Neuronal stem cell (in vitro differentiated cells): ENCODE measurements at regions not wholly inside any gene's neighbourhood (a gene's known extent, or its start where the extent isn't known, plus 50 kb on each side); places are given as distances from the start of the nearest gene placed in this dataset.

Experiments
- DNase-seq: peaks from one replicate; pipeline ENCODE4 v3.0.0-alpha.2; 2013; ENCODE audit warnings: low spot score
- H2AFZ ChIP-seq: one replicate; pipeline ENCODE4 v1.6.1; 2013; ENCODE audit warnings: mild to moderate bottlenecking, low read length, inconsistent platforms
- H2AK5ac ChIP-seq: 2 replicates; pipeline ENCODE4 v1.6.1; 2013; ENCODE audit warnings: low read depth, mild to moderate bottlenecking, inconsistent platforms, low read length, moderate library complexity, mixed read lengths
- H2BK120ac ChIP-seq: 2 replicates; pipeline ENCODE4 v1.6.1; 2013; ENCODE audit warnings: low read depth, mild to moderate bottlenecking, inconsistent platforms, low read length, moderate library complexity, mixed read lengths
- H2BK12ac ChIP-seq: one replicate; pipeline ENCODE4 v1.6.1; 2013; ENCODE audit warnings: low read length, inconsistent platforms
- H2BK15ac ChIP-seq: 2 replicates; pipeline ENCODE4 v1.6.1; 2013; ENCODE audit warnings: mild to moderate bottlenecking, low read length, inconsistent platforms, mixed read lengths
- H2BK5ac ChIP-seq: one replicate; pipeline ENCODE4 v1.6.1; 2013; ENCODE audit warnings: inconsistent platforms, mild to moderate bottlenecking, low read length, moderate library complexity
- H3K14ac ChIP-seq: one replicate; pipeline ENCODE4 v1.6.1; 2013; ENCODE audit warnings: low read length, inconsistent platforms
- H3K18ac ChIP-seq: 2 replicates; pipeline ENCODE4 v1.6.1; 2013; ENCODE audit warnings: low read length, inconsistent platforms
- H3K23ac ChIP-seq: 2 replicates; pipeline ENCODE4 v1.6.1; 2013; ENCODE audit warnings: low read depth, mild to moderate bottlenecking, mixed read lengths, low read length, inconsistent platforms; ENCODE audit not compliant: poor library complexity
- H3K27ac ChIP-seq: replicated peaks from 3 replicates; pipeline ENCODE4 v1.5.1; 2013; ENCODE audit warnings: low read length, inconsistent platforms
- H3K27me3 ChIP-seq, 3 experiments: 2 replicates each; pipeline ENCODE4 v1.6.1; 2013; ENCODE audit warnings: low read length in 3 of 3, mild to moderate bottlenecking in 2 of 3, inconsistent platforms in 1 of 3, low read depth in 1 of 3, mixed read lengths in 1 of 3, moderate library complexity in 1 of 3; ENCODE audit not compliant: control insufficient read depth in 3 of 3, insufficient read depth in 3 of 3
- H3K36me3 ChIP-seq, 2 donors: replicated peaks in 1 of 2; 2 replicates each; pipeline ENCODE4 v1.6.1; 2013; ENCODE audit warnings: low read length in 2 of 2; ENCODE audit not compliant: control insufficient read depth in 2 of 2, insufficient read depth in 2 of 2
- H3K4ac ChIP-seq: 2 replicates; pipeline ENCODE4 v1.6.1; 2013; ENCODE audit warnings: inconsistent platforms, mild to moderate bottlenecking, low read length, moderate library complexity
- H3K4me1 ChIP-seq, 2 donors: 1 replicate in 1 of 2; 2 replicates in 1 of 2; pipeline ENCODE4 v1.6.1; 2013; ENCODE audit warnings: low read length in 2 of 2, low read depth in 1 of 2; ENCODE audit not compliant: control insufficient read depth in 2 of 2, insufficient read depth in 1 of 2
- H3K4me2 ChIP-seq: one replicate; pipeline ENCODE4 v1.6.1; 2013; ENCODE audit warnings: mild to moderate bottlenecking, low read length, inconsistent platforms; ENCODE audit not compliant: insufficient read depth, poor library complexity, severe bottlenecking
- H3K4me3 ChIP-seq, 2 donors: 2 replicates each; pipeline ENCODE4 v1.5.1; 2013; ENCODE audit warnings: low read length in 2 of 2, mild to moderate bottlenecking in 2 of 2, inconsistent platforms in 1 of 2, moderate library complexity in 1 of 2
- H3K79me1 ChIP-seq: one replicate; pipeline ENCODE4 v1.6.1; 2013; ENCODE audit warnings: low read depth, mild to moderate bottlenecking, inconsistent platforms, low read length, moderate library complexity
- H3K9ac ChIP-seq: one replicate; pipeline ENCODE4 v1.6.1; 2013; ENCODE audit warnings: mild to moderate bottlenecking, low read depth, low read length, inconsistent platforms; ENCODE audit not compliant: poor library complexity
- H3K9me3 ChIP-seq, 2 donors: replicated peaks in 1 of 2; 2 replicates each; pipeline versions ENCODE3 to v1.6.1; 2013; ENCODE audit warnings: low read length in 2 of 2, mild to moderate bottlenecking in 2 of 2, inconsistent platforms in 1 of 2, low read depth in 1 of 2, mixed read lengths in 1 of 2, moderate library complexity in 1 of 2; ENCODE audit not compliant: control insufficient read depth in 2 of 2, insufficient read depth in 1 of 2
- H4K8ac ChIP-seq: one replicate; pipeline ENCODE4 v1.6.1; 2013; ENCODE audit warnings: low read depth, mild to moderate bottlenecking, inconsistent platforms, low read length, moderate library complexity
- H4K91ac ChIP-seq: one replicate; pipeline ENCODE4 v1.6.1; 2013; ENCODE audit warnings: low read length, low read depth, mild to moderate bottlenecking, inconsistent platforms; ENCODE audit not compliant: poor library complexity
- WGBS, 2 donors: extraction: QIAGEN DNeasy Blood & Tissue Kit; methylation state at CpG; one replicate each; pipeline ENCODE4 v1.1.7; 2013; ENCODE audit warnings: missing lambda C conversion rate in 2 of 2, mixed read lengths in 1 of 2; ENCODE audit not compliant: insufficient read length in 2 of 2, insufficient replicate concordance in 1 of 2; ENCODE audit errors: extremely low coverage in 2 of 2; 5-methylcytosine and 5-hydroxymethylcytosine counted together

- no peak overlapping the region for H2BK120ac ChIP-seq
- no peaks in the 10 kb centered on the region for H3K36me3 ChIP-seq
- H2AFZ ChIP-seq: no peak overlapping the region
- H3K23ac ChIP-seq: no peak overlapping the region
- no peak overlapping the region for H2AK5ac ChIP-seq
- H2BK5ac ChIP-seq: no peak overlapping the region
- no peak overlapping the region for H4K8ac ChIP-seq
- H3K18ac ChIP-seq: no peak overlapping the region
- DNase-seq: no peak
- WGBS, 2 donors: no CpG with 5 or more reads among the region's 2 CpGs
- H3K9ac ChIP-seq: no peak overlapping the region
- no peaks in the 10 kb centered on the region for H3K79me1 ChIP-seq
- no peak overlapping the region for H2BK15ac ChIP-seq
- no peaks in the 10 kb centered on the region for H3K9me3 ChIP-seq
- no peaks in the 10 kb centered on the region for H3K27me3 ChIP-seq
- no peak overlapping the region for H3K14ac ChIP-seq
- H3K4me1 ChIP-seq: no peaks in the 10 kb centered on the region
- no peak overlapping the region for H3K4ac ChIP-seq
- H2BK12ac ChIP-seq: no peak overlapping the region
- H3K4me2 ChIP-seq: no peak overlapping the region
- no peak overlapping the region for H3K4me3 ChIP-seq
- H3K27ac ChIP-seq: no peak overlapping the region
- no peak overlapping the region for H4K91ac ChIP-seq
Observed at GRCh38 chr4:106583567-106583966, 215.0 kb upstream of the GIMD1 start.

- H3K4me2 ChIP-seq: no peak overlapping the region
- no peak overlapping the region for H3K9ac ChIP-seq
- H4K91ac ChIP-seq: no peak overlapping the region
- H3K23ac ChIP-seq: no peak overlapping the region
- no peak overlapping the region for H3K18ac ChIP-seq
- no CpG with 5 or more reads among the region's 2 CpGs for WGBS, 2 donors
- no peak overlapping the region for H2AFZ ChIP-seq
- no peak overlapping the region for H4K8ac ChIP-seq
- no peak overlapping the region for H3K27ac ChIP-seq
- no peak overlapping the region for H2BK15ac ChIP-seq
- no peak overlapping the region for H3K14ac ChIP-seq
- no peak for DNase-seq
- no peaks in the 10 kb centered on the region for H3K79me1 ChIP-seq
- H2BK5ac ChIP-seq: no peak overlapping the region
- H3K27me3 ChIP-seq: no peaks in the 10 kb centered on the region
- no peak overlapping the region for H2BK120ac ChIP-seq
- H3K36me3 ChIP-seq: no peaks in the 10 kb centered on the region
- no peak overlapping the region for H3K4me3 ChIP-seq
- H2BK12ac ChIP-seq: no peak overlapping the region
- H3K4ac ChIP-seq: no peak overlapping the region
- H3K9me3 ChIP-seq: no peaks in the 10 kb centered on the region
- no peaks in the 10 kb centered on the region for H3K4me1 ChIP-seq
- no peak overlapping the region for H2AK5ac ChIP-seq
Observed at GRCh38 chr4:106583108-106583507, 214.5 kb upstream of the GIMD1 start.

GRCh38 chr4:106582103-106582502, 213.5 kb upstream of the GIMD1 start:
- Histone ChIP-seq H4K91ac (no peak overlapping the region), H2AFZ (no peak overlapping the region), H4K8ac (no peak overlapping the region), H3K23ac (no peak overlapping the region), H3K18ac (no peak overlapping the region), H2AK5ac (no peak overlapping the region), H3K27me3 (no peaks in the 10 kb centered on the region), H2BK120ac (no peak overlapping the region), H3K4me2 (no peak overlapping the region), H3K4ac (no peak overlapping the region), H3K4me1 (no peaks in the 10 kb centered on the region), H2BK12ac (no peak overlapping the region), H3K27ac (no peak overlapping the region), H3K36me3 (no peaks in the 10 kb centered on the region), H3K14ac (no peak overlapping the region), H3K79me1 (no peaks in the 10 kb centered on the region), H2BK5ac (no peak overlapping the region), H3K4me3 (no peak overlapping the region), H3K9ac (no peak overlapping the region), H3K9me3 (no peaks in the 10 kb centered on the region), H2BK15ac (no peak overlapping the region)
- no peak for DNase-seq

- no peak for DNase-seq
- H3K9ac ChIP-seq: no peak overlapping the region
- no peak overlapping the region for H2BK12ac ChIP-seq
- H2AFZ ChIP-seq: no peak overlapping the region
- no peak overlapping the region for H4K8ac ChIP-seq
- no peak overlapping the region for H3K27ac ChIP-seq
- H3K4me3 ChIP-seq: no peak overlapping the region
- H2BK15ac ChIP-seq: no peak overlapping the region
- H3K9me3 ChIP-seq: no peaks in the 10 kb centered on the region
- no peak overlapping the region for H3K18ac ChIP-seq
- H2BK120ac ChIP-seq: no peak overlapping the region
- no peak overlapping the region for H2AK5ac ChIP-seq
- H3K23ac ChIP-seq: no peak overlapping the region
- H2BK5ac ChIP-seq: no peak overlapping the region
- no peak overlapping the region for H4K91ac ChIP-seq
- no peak overlapping the region for H3K14ac ChIP-seq
- H3K4me2 ChIP-seq: no peak overlapping the region
- H3K27me3 ChIP-seq: no peaks in the 10 kb centered on the region
- H3K4ac ChIP-seq: no peak overlapping the region
- no peaks in the 10 kb centered on the region for H3K4me1 ChIP-seq
- no peaks in the 10 kb centered on the region for H3K79me1 ChIP-seq
- no peaks in the 10 kb centered on the region for H3K36me3 ChIP-seq
Observed at GRCh38 chr4:106579236-106579635, 210.7 kb upstream of the GIMD1 start.
